Ovary (tissue), 7 donors: ENCODE measurements at regions not wholly inside any gene's neighbourhood (a gene's known extent, or its start where the extent isn't known, plus 50 kb on each side); places are given as distances from the start of the nearest gene placed in this dataset.

Experiments used
- DNase-seq, 5 donors: peaks; one replicate each; pipeline ENCODE4 v3.0.0-alpha.2; 2019 to 2020
- H3K27ac ChIP-seq, 2 donors: fragments of 200-600 bp; one replicate each; pipeline versions ENCODE4 v1.5.1 to v1.8.0; 2019 to 2022
- H3K27me3 ChIP-seq: fragments of 200-600 bp; one replicate; pipeline ENCODE4 v1.8.0; 2022
- H3K36me3 ChIP-seq: fragments of 200-600 bp; sonication (generic); one replicate; pipeline ENCODE4 v1.5.1; 2019
- H3K4me1 ChIP-seq: one replicate; pipeline ENCODE4 v1.8.1; 2013; ENCODE audit warnings: mild to moderate bottlenecking, moderate library complexity; ENCODE audit not compliant: insufficient read depth
- H3K4me3 ChIP-seq: fragments of 200-600 bp; sonication (generic); one replicate; pipeline ENCODE4 v1.5.1; 2017
- H3K9me3 ChIP-seq, 2 donors: fragments of 200-600 bp in 1 of 2; sonication (generic) in 1 of 2; one replicate each; pipeline versions ENCODE4 v1.5.1 to v1.8.1; 2013 to 2019; ENCODE audit warnings: mild to moderate bottlenecking in 1 of 2, moderate library complexity in 1 of 2
- EP300 ChIP-seq: sonication (generic); formaldehyde crosslinking; IDR thresholded peaks from one replicate; pipeline ENCODE4 v1.6.1; 2017; ENCODE audit warnings: antibody characterized with exemption
- POLR2A ChIP-seq: fragments of 450-650 bp; IDR thresholded peaks from one replicate; pipeline ENCODE4 v1.6.1; 2017; ENCODE audit warnings: antibody characterized with exemption, mild to moderate bottlenecking, moderate library complexity
- WGBS, 3 donors: extraction: QIAGEN DNeasy Blood & Tissue Kit in 1 of 3; methylation state at CpG; one replicate each; pipeline versions ENCODE4 v1.1.5 to v1.1.7; 2013 to 2017; 5-methylcytosine and 5-hydroxymethylcytosine counted together
- intact Hi-C, 4 donors: fragments of 100-400 bp; cut with DNase I; formaldehyde crosslinking; loops; one replicate each; pipeline versions ENCODE4 v1.11.0 to v1.15.1; 2022 to 2023
- TF ChIP-seq, protein P1 (sequence below), 3 donors: fragments of 450-650 bp in 2 of 3; fragments of 200-600 bp in 1 of 3; IDR thresholded peaks; one replicate each; pipeline versions ENCODE4 v1.5.1 to v1.8.0; 2016 to 2022; ENCODE audit warnings: antibody characterized with exemption in 3 of 3, mild to moderate bottlenecking in 1 of 3
- donor health status: DM: no; HTN: no; CAD: no; lungs with moderate emphysema.
- donor health status: DM: no; HTN: no; CAD: no.
- donor health status: Bipolar disorder and iron deficiency.
- donor health status: DM: no; HTN: no; CAD: no.
- donor health status: DM: yes; HTN: yes; CAD: no.

- DNase-seq, result no peak
Observed at GRCh38 chr2:117607202-117607601, 207.3 kb upstream of the DDX18 start.

GRCh38 chr2:117613101-117613500 lies 201.4 kb upstream of the DDX18 start:
- Histone ChIP-seq H3K4me1 (no peaks in the 10 kb centered on the region), H3K36me3 (no peaks in the 10 kb centered on the region), H3K27ac (no peak overlapping the region), H3K27me3 (no peaks in the 10 kb centered on the region), H3K9me3 (no peaks in the 10 kb centered on the region), H3K4me3 (no peak overlapping the region)
- WGBS, 3 donors, result 63 to 88% (median 69%) methylated on average over 4 to 5 of the region's 5 CpGs
- intact Hi-C loops, result no loop called here
- TF ChIP-seq EP300 (no peak), POLR2A (no peak)
- TF ChIP-seq, protein P1, sequence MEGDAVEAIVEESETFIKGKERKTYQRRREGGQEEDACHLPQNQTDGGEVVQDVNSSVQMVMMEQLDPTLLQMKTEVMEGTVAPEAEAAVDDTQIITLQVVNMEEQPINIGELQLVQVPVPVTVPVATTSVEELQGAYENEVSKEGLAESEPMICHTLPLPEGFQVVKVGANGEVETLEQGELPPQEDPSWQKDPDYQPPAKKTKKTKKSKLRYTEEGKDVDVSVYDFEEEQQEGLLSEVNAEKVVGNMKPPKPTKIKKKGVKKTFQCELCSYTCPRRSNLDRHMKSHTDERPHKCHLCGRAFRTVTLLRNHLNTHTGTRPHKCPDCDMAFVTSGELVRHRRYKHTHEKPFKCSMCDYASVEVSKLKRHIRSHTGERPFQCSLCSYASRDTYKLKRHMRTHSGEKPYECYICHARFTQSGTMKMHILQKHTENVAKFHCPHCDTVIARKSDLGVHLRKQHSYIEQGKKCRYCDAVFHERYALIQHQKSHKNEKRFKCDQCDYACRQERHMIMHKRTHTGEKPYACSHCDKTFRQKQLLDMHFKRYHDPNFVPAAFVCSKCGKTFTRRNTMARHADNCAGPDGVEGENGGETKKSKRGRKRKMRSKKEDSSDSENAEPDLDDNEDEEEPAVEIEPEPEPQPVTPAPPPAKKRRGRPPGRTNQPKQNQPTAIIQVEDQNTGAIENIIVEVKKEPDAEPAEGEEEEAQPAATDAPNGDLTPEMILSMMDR (IDR thresholded peaks at IDR 0.05), result no peak
- DNase-seq, result no peak

More at GRCh38 chr2:117607202-117607601, 207.3 kb upstream of the DDX18 start:
- H3K27ac ChIP-seq, result no peak overlapping the region
- H3K4me3 ChIP-seq, result no peak overlapping the region
- H3K27me3 ChIP-seq, result no peaks in the 10 kb centered on the region
- TF ChIP-seq, protein P1 (IDR thresholded peaks at IDR 0.05), result no peak
- TF ChIP-seq POLR2A (no peak), EP300 (no peak)
- H3K4me1 ChIP-seq, result no peaks in the 10 kb centered on the region
- WGBS, 3 donors, result 35 to 83% (median 63%) methylated on average over 2 of the region's 2 CpGs
- no peaks in the 10 kb centered on the region for H3K9me3 ChIP-seq
- intact Hi-C loops, result no loop called here
- H3K36me3 ChIP-seq, result no peaks in the 10 kb centered on the region

DNA sequence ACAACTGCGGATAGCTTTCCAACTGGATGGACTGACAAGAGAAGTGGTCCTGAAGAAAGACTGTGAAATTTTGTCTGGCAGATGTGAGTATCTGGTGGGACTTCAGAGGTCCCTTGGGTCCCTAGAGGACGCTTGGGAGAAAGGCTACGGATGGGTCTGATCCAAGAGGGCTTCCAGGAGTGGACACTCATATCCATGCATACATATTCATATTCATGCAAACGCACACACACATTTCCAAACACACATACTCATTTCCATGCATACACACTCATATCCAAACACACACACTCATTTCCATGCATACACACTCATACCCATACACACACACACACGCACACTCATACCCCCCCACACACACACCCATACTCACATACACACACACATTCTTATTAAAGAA lies 200.2 kb upstream of the DDX18 start:
- no peaks in the 10 kb centered on the region for H3K9me3 ChIP-seq
- no peaks in the 10 kb centered on the region for H3K27me3 ChIP-seq
- TF ChIP-seq, protein P1 (IDR thresholded peaks at IDR 0.05), result no peak
- no peak for TF ChIP-seq EP300
- no peak for TF ChIP-seq POLR2A
- no peaks in the 10 kb centered on the region for H3K36me3 ChIP-seq
- intact Hi-C loops, result no loop called here
- H3K4me3 ChIP-seq, result no peak overlapping the region
- no peak overlapping the region for H3K27ac ChIP-seq
- DNase-seq, result no peak
- H3K4me1 ChIP-seq, result no peaks in the 10 kb centered on the region
- 89 to 93% (median 90%) methylated on average over 5 of the region's 5 CpGs for WGBS, 3 donors

DNA sequence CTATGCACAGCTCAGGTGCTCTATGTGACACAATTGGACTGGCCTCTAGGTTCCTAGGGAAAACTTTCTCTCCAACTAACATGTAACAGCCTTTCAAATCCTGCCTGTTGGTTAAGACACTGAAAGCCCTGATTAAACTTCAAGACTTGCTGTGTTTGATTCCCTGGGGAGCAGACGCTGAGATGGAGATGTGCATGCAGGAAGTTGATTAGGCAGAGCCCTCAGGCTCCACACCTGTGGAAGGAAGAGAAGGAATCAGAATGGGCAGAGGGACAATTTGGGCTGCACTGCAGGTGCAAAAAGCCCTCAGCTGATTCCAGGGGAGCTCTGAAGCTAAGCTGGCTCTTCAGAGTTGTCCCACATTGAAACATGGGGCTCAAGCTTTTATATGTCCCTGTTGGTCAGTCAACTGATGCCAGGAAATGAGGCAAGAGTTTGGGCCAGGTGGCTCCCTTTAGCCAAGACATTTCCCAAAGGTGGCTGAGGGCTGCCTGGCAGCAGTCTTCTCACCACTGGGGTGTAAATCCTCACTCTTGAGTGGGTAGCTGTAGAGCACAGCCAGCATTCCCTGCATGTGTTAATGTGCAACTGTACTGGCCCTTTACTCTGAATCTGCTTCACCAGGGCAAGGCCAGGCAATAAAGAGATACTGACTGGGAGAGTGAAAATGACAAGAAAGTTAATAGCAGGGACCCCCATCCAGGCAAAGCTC lies 199.5 kb upstream of the DDX18 start:
- H3K36me3 ChIP-seq, result no peaks in the 10 kb centered on the region
- H3K4me3 ChIP-seq, result no peak overlapping the region
- H3K27ac ChIP-seq, result no peak overlapping the region
- H3K4me1 ChIP-seq, result no peaks in the 10 kb centered on the region
- no peaks in the 10 kb centered on the region for H3K9me3 ChIP-seq
- WGBS, 3 donors, result 75% methylated on average over 1 of the region's 1 CpG
- intact Hi-C loops, result no loop called here
- TF ChIP-seq POLR2A (no peak), EP300 (no peak)
- TF ChIP-seq, protein P1 (IDR thresholded peaks at IDR 0.05), result no peak
- no peak for DNase-seq
- no peaks in the 10 kb centered on the region for H3K27me3 ChIP-seq
